ENCODE measurements at regions not wholly inside any gene's neighbourhood (a gene's known extent, or its start where the extent isn't known, plus 50 kb on each side); places are given as distances from the start of the nearest gene placed in this dataset.

GRCh38 chr6:12505486-12505885, 211.1 kb upstream of the PHACTR1 start:
- TF ChIP-seq CTCF (conservative IDR thresholded peaks at IDR 0.05; ENCODE audit: low read length) (no peak), EZH2phosphoT487 (IDR thresholded peaks at IDR 0.05; ENCODE audit: borderline replicate concordance, low read depth, low read length) (no peak)

Measured in OCI-LY7 (cell line).